ENCODE measurements at regions not wholly inside any gene's neighbourhood (a gene's known extent, or its start where the extent isn't known, plus 50 kb on each side); places are given as distances from the start of the nearest gene placed in this dataset.

DNA sequence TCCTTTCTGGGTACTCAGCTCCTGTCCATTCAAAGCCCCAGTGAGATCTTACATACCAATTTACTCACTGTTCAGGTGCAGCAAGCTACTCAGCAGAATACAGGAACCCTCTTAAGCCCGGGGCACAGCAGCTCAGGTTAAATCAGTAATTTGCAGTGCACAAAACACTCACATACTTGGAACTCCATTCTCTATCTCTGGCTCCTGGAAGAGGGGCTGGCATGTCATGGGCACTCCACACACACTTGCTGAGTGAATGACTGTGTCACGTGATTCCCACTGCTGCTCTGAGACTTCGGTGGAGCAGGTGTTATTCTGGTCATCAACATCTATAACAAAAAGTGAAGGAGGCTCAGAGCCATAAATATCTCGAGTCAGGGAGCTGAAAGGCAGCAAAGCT is 157.3 kb upstream of the BDNF start:
- no peak for DNase-seq (ENCODE audit: low read depth)

GRCh38 chr11:27857014-27857413 is 156.8 kb upstream of the BDNF start:
- DNase-seq (ENCODE audit: low read depth): no peak

GRCh38 chr11:27848423-27848822 is 148.2 kb upstream of the BDNF start:
- DNase-seq (ENCODE audit: low read depth): no peak

- DNase-seq (ENCODE audit: low read depth): no peak
Observed at GRCh38 chr11:27847496-27847895, 147.2 kb upstream of the BDNF start.

DNA sequence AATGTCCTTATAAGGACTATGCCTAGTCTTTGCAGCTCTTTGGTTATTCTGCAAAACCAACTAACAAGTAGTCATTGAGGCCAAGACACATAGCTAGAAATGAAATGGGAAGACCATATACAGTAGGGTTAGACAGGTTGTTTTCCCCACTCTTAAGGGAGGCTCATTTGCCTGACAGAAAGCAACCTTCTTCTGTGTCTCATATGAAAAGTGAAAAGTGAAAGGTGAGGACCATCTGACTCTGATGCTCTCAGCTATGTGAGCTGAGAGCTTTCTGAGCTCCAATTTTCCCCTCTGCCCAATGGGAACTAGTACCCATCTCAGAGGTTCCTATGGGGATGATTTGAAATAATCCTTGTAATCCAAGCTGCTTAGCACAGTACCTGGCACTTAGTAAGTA is 142.0 kb upstream of the BDNF start:
- no peak for DNase-seq (ENCODE audit: low read depth)

- no peak for DNase-seq (ENCODE audit: low read depth)
Observed at GRCh38 chr11:27841023-27841422, 140.8 kb upstream of the BDNF start.

GRCh38 chr11:27839226-27839913 is 139.1 kb upstream of the BDNF start:
- DNase-seq (ENCODE audit: low read depth): no peak

DNA sequence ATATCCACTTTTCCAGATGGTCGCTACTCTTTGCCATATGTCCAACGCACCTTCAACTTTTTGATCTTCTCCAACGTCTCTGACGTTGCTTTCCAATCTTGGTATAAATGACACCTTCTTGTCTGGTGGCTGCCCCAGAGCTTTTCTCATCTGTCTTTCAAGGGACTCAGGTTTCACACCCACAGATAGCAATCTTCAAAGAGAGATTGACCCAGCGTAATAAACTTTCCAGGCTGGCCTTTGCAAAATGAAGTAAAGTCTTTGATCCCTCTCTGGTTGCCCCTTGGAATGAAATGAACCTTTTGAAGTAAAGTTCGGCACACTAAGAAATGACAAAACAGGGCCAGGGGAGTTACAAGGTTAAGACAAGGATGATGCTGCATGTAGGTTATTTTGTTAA is 138.4 kb upstream of the BDNF start:
- no peak for DNase-seq (ENCODE audit: low read depth)

DNA sequence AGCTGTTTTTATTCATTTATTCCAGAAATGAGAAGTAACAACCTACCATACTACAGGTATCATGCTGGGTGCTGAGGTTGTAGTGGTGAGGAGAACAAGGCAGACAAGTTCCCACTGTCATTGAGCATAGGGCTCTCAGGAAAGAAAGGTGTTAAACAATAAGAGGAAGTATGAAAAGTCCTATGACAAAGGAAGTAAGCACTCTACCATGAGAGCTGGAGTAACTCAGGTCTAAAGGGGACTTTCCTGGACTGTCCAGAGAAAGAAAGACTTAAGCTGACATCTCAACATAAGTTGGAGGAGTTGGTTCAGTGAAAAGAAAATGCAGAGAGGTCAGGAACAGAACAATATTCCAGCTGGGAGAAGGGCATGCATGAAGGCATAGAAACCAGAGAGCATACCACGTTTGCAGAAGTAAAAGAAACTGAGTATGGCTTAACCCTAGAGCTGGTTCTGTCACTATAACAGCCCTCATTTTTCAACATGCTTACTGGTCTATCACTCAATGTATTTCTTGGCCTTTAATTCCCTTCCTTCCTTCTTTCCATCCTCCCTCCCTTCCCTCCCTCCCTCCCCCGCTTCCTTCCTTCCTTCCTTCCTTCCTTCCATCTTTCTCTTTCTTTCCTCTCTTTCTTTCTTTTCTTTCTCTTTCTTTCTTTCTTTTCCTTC is 137.8 kb upstream of the BDNF start:
- DNase-seq (ENCODE audit: low read depth): no peak

DNA sequence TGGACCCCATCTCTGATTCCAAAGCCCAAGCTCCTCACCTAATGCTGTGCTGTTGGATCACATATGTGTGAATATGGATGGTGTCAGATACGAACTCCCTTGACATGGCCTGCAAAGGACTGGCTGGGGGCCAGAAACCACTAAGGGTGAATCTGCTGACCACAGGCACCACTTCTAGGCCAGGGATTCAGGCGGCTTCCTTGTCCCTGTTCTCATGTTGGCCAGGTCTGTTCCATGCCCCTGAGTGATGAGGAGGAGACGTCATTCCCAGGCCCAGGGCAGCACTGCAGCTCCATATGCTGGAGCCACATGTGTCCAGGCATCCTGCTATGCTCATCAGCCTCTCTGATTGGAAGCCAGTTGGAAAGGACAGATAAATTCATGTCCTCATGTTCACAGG is 130.0 kb upstream of the BDNF start:
- DNase-seq (ENCODE audit: low read depth): no peak

DNA sequence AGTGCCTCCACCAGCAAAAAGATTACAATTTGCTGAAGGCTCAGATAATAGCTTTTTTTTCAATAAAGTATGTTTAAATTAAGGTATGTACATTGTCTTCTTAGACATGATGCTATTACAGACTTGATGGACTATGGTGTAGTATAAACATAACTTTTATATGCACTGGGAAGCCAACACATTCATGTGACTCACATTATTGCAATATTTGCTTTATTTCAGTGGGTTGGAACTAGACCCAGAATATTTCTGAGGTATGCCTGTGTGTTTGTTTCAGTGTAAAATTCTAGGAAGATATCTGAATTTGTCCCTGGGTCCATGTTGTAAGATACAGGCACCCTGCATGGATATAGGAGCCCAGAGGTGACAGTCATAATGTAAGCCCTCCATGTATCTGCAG is 120.0 kb upstream of the BDNF start:
- peak; percentile 22 for DNase-seq (ENCODE audit: low read depth)

DNA sequence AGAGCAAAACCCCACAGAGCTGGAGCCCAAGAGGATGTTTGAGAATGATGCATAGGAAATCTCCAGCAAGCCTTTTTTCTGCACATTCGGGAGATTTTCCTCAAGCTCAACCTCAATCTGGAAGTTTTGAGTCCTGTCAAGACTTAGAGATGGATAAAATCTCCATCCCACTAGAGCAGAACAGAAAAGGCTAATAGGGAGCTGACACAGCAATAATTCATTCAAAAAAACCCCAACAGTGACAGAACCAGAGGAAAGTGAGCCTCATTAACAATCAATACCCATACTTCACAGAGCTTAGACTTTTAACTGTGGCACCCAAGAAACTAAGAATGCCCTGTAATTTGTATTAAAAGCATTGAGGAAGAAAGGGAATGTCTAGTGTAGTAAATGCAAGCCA is 115.9 kb upstream of the BDNF start:
- no peak for DNase-seq (ENCODE audit: low read depth)

GRCh38 chr11:27812341-27812740 is 112.1 kb upstream of the BDNF start:
- no peak for DNase-seq (ENCODE audit: low read depth)

GRCh38 chr11:27807596-27807995 is 107.3 kb upstream of the BDNF start:
- peak; percentile 34 for DNase-seq (ENCODE audit: low read depth)

DNA sequence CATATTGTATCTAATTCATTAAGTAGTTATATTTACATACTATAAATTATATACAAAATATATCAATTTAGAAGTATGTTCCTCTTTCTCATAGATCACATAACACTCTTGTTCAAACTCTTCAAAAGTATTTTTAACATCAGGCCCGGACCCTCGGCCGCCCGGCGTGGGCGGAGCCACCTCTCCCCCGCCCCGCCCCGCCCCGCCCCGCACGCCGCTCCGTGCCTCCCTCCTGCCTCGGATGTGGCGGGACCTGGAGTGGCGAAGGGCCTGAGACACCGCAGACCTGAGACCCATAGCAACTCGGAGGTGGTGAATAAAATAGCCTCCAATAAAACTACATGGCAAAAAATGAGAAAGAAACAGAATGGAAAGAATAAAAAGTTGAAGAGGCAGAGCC is 105.9 kb upstream of the BDNF start:
- DNase-seq (ENCODE audit: low read depth): no peak

- DNase-seq (ENCODE audit: low read depth): no peak
Observed at GRCh38 chr11:27795955-27796861, 96.0 kb upstream of the BDNF start.

DNA sequence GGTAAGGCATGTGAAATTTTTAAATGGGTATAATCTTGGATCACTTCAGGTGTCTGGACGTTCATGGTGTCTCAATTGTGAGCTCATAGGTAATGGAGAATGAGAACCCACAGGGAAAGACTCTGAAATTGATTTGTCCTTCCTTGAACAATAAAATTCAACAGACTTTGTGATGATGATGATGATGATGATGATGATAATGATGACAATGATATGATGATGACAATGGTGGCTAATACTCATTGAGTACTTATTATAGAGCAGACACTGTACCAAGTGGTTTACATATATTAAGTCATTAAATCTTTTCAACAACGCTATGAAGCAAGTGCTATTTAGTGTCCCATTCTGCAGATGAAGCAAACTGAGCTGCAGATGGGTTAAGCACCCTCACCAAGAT is 86.6 kb upstream of the BDNF start:
- no peak for DNase-seq (ENCODE audit: low read depth)

DNA sequence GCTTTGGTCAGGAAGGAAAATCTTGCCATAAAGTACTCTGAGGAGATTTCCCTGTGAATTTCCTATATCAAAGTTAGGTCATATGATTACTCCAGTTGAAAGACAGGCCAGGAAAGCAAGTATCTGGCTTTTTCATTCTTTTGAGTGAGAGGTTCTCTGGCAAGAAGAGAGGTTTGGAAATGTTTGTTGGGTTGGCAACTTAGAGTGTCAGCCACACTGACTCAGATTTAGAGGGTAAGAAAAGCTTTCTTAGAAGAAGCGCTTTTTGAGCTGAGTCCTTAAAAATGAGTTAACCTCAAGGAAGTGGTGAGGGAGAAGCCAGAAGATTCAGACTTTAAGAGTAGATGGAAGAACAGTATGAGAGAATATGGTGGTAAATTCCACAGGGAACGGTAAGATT is 86.1 kb upstream of the BDNF start:
- peak; percentile 72 for DNase-seq (ENCODE audit: low read depth)

- DNase-seq (ENCODE audit: low read depth): no peak
Observed at GRCh38 chr11:27783701-27784355, 83.6 kb upstream of the BDNF start.

GRCh38 chr11:27777033-27777432 is 76.8 kb upstream of the BDNF start:
- no peak for DNase-seq (ENCODE audit: low read depth)

DNA sequence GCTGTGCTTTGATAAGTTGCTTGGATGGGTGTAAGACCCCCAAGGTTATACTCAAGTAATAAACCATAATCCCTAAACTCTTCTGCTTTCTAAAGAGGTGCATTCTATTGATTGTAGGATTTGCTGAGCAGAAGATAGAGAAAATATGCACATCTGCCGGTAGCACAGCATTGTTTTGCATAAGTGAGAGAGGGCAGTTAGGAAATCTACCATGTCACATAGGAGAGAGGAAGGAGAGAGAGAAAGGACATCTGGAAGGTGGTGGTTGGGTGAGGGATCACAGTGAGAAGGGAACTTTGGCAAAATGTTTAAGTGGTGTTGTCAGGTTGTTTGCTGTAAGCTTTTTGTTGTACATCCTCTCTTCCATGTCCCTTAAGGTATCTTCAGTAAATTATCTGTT is 73.6 kb upstream of the BDNF start:
- no peak for DNase-seq (ENCODE audit: low read depth)

DNA sequence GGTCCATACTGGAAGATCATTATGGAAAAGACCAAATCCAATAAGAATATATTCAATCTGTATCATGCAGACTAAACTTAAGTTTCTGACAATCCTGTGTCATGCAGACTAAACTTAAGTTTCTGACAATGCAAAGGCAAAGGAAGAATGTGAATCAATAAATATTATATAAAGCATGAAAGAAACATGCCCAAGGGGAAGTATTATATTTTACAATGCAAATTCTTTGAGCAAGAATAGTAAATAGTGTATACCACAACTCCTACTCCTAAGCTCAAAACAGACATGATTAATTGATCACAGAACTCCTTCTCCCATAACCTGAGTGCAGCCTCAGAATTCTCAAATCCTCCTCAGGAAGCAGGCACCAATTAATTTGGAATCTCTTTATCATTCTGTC is 71.3 kb upstream of the BDNF start:
- no peak for DNase-seq (ENCODE audit: low read depth)

DNA sequence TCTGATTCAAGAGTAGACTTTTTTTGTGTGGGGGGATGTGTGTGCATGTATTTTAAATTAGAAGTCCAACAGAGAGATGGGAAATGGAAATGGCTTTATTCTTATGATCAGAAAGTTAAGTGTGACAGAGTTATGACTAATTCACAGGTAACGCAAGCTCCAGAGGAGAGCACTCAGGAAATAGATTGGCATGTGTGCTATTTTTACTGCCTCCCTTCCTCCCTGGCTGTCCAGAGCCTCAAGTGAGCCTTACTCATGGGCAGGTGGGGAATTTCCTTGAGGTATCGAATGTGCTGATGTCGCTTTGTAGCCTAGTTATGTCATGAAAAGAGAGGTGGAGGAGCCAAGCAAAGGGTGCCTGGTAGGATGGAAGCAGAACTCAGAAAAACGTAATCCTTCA is 70.3 kb upstream of the BDNF start:
- DNase-seq (ENCODE audit: low read depth): no peak
